ENCODE measurements at regions not wholly inside any gene's neighbourhood (a gene's known extent, or its start where the extent isn't known, plus 50 kb on each side); places are given as distances from the start of the nearest gene placed in this dataset.

DNA sequence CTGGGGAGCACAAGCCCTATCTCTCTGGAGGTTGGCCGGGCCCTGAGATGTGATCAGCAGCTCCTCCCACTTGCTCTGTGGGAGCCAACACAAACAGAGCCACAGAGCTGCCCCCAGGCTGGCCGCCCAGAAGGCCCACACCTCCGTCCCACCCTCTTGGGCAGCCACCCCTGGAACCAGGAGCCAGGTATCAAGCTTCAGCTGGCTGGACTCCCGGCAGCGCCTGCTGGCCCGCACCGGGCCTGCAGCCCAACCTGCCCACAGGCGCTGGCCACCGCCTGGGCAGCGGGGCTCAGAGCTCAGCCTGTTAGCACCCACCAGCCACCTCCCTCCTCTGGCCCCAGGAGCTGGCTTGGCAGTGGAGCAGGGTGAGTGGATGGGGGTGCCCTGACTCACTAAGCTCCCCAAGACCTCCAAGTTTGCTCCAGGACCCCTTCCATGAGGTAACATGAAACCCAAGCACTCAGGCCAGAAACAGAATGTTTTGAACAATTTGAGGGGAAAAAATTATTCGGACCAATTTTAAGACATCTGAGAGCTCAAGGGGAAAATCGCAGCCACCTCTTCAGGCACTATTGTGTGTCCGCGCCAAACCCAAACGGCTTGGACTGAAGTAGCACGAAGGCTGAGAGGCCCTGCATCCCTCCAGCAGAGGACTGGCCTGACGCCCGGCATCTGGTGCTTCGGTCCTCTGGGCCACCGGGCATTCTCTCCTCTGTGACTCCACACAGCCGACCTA lies 450.8 kb downstream of the SOX6 start:
- DNase-seq (ENCODE audit: low read depth in 2 of 2): no peak

- no peak for DNase-seq (ENCODE audit: low read depth in 2 of 2)
Measured at GRCh38 chr11:15906481-15907035, 449.8 kb downstream of the SOX6 start.

DNA sequence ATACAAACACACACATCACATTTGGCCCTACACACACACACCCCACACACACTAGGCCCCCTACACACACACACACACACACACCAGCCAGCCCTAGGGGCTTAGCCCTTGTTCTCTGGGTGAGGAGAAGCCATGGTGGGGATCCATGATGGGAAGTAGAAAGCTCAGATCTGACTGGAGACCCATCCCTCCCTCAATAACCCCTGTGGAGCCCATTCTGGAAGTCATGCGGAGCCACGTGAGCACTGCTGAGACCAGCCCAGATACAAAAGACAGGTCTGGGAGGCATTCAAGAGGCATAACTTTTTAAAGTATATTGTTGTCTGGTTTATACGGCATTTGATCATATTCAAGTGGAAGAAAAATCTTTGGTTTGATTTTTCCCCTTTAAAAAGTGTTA lies 448.5 kb downstream of the SOX6 start:
- DNase-seq (ENCODE audit: low read depth in 2 of 2): no peak

DNA sequence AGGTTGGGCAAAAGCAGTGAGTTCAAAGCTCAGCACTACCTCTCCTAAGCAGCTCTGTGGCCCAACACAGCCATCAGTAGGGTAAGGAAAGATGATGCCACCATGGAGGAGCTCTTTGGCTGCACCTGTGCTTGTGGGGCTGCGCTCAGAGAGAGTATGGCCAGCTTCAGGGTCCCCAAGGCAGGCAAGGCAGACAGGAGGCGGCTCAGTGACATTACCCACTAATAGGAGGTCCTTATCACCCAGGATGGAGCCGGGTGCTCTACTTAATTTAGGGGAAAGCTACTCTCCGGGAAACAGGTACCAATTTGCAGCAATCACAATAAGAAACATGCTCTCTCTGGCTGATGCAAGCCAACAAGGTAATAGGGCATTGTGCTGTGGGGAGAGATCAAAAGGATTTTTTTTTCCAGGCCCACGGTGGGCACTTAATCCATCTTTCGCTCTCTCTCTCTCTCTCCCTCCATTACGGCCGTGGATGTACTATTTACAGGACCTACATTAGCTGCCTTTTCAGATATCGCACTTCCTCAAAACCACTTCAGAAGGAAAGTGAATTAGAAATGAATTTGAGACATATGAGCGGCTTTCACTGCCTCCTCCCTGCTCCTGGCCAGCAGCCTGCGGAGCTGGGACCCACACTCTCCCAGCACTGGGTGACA lies 446.3 kb downstream of the SOX6 start:
- no peak for DNase-seq (ENCODE audit: low read depth in 2 of 2)

DNA sequence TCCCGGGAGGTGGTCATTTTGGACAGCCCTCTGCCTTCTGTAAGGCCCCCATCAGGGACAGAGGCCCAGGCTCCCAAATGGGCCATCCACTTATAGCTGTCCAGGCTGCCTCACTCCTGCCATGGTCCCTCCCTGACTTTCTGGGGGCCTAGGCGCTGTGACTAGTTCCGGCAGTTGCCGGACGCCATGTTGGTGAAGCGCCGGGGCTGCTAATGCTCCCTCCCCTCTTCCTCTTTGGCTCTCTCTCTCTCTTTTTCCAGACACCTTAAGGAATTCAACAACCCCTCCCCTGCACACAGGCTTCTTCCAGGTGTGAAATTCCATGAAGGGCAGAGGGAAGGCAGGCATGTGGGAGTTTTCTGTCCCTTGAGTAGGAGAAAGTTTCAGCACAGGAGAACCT lies 445.6 kb downstream of the SOX6 start:
- DNase-seq (ENCODE audit: low read depth in 2 of 2): no peak

DNA sequence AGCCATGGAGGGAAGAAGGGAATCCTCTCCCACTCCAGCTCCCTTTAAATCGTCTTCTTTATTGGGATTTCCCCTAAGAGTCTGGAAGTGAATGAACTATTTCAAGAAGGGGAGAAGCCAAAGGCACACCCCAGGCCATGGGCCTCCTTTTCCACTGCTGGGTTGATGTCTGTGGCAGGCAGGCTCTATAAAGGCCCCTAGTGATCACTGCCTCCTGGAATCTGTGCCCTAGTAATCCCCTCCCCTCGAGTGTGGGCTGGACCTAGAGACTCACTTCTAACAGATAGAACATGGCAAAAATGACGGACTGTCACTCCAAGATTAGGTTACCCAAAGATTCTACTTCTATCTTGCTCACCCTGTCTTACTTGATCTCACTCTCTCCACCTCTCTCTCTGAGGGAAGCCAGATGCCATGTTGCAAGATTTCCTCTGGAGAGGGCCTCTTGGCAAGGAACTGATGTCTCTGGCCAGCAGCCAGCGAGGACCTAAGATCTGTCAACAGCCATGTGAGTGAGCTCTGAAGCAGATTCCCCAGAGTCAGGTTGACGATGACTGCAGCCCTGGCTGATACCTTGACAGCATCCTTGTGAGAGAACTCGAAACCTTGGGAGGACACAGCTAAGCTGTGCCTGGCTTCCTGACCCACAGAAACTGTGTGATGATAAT lies 444.8 kb downstream of the SOX6 start:
- DNase-seq (ENCODE audit: low read depth in 2 of 2): no peak

DNA sequence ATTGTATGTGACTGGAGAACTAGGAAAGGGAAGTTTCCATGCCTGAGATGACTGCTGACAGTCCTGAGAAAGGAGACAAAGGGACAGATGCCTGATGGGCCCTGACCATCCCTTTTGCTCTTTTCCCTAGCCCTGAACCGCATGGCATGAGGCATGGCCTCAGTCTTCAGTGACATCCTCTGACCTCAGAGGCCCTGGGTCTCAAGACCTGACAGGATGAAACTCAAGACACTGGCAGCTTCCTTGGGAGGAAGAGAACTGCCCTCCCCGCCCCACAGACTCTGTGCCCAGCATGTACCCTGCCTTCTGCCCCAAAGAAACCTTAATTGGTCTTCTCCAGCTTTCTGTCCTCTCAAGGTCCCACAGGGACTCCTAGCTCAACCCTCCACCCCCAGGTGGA lies 444.1 kb downstream of the SOX6 start:
- DNase-seq (ENCODE audit: low read depth in 2 of 2): no peak

DNA sequence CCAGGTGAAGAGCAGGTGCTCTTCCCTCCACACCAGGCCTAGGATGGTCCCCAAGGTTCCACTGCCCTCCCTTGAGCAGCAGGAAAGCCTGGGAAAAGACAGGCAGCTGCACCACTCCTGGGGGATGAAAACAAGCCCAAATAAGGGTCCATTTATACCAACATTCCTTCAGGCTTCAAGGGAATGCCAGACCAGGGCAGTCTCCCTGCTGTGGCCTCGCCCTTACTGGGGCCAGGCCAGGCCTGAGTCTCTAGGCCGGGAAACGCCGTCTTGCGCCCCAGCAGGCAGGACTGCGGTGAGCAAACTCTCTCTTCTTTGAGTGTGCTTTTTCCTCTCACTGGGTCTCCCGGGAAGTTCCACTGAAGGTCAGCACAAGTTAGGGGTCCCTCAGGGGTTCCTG lies 443.5 kb downstream of the SOX6 start:
- DNase-seq (ENCODE audit: low read depth in 2 of 2): no peak

DNA sequence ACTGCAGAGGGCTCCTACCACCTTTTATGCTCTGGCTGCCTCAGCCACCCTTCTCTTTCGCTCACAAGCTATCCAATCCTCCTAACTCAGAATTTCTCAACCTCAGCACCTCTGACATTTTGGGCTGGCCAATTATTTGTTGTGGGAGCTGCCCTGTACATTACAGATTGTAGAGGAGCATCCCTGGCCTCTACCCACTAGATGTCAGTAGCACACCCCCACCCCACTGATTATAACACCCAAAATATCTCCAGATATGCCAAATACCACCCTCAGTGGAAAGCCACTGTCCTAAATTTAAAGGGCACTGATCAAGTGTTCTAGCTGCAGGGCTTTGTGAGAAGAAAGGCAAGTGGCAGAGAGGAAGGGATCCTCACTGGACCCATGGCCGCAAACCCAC lies 443.1 kb downstream of the SOX6 start:
- DNase-seq (ENCODE audit: low read depth in 2 of 2): no peak

Data from fibroblast of skin of left biceps (primary cell).